ENCODE measurements at regions not wholly inside any gene's neighbourhood (a gene's known extent, or its start where the extent isn't known, plus 50 kb on each side); places are given as distances from the start of the nearest gene placed in this dataset.

DNA sequence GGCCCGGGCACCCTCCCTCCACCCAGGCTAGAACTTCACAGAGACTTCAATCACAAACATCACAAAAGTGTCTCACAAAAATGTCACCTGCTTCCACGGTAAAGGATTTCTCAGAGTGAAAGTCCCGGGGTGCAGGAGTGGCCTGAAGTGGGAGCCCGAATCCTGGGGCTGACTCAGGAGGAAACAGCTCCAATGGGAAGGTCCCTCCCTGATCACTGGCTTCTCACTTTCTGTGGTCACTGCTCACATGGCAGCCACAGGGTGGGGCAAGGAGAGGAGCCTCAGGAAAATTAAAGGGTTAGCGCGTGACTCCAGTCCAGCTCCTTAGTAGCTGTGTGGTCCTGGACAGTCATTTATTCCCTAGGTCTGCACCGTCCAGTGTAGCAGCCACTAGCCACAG lies 564.5 kb upstream of the B3GAT1 start:
- Histone ChIP-seq H4K20me1 (ENCODE audit: insufficient read depth, low read length, poor library complexity, severe bottlenecking) (no peaks in the 10 kb centered on the region), H3K79me2 (ENCODE audit: insufficient read depth, low read length) (no peaks in the 10 kb centered on the region), H2AFZ (ENCODE audit: low read length) (no peak overlapping the region), H3K4me2 (ENCODE audit: low read depth, low read length, poor library complexity, severe bottlenecking) (no peak overlapping the region), H3K9ac (ENCODE audit: low read depth, low read length, poor library complexity, severe bottlenecking) (no peak overlapping the region), H3K9me2 (replicated peaks; ENCODE audit: low read depth, low read length) (no peaks in the 10 kb centered on the region), H3K27me3 (ENCODE audit: insufficient read depth, low read length, poor library complexity, severe bottlenecking) (no peaks in the 10 kb centered on the region), H3K9me3 (ENCODE audit: insufficient read depth, low read depth, low read length) (peaks cover 24% of the 10 kb centered on the region; the same call in 1 of the 2 replicates), H3F3A (ENCODE audit: low read depth) (no peaks in the 10 kb centered on the region), H3K4me3 (ENCODE audit: low read length, poor library complexity, severe bottlenecking) (no peak overlapping the region), H3K4me1 (ENCODE audit: insufficient read depth, low read length, poor library complexity, severe bottlenecking) (no peaks in the 10 kb centered on the region), H3K36me3 (ENCODE audit: insufficient read depth, low read length) (no peaks in the 10 kb centered on the region)
- no peak for TF ChIP-seq EZH2phosphoT487 (IDR thresholded peaks at IDR 0.05; ENCODE audit: borderline replicate concordance)
- TF ChIP-seq, protein P1, sequence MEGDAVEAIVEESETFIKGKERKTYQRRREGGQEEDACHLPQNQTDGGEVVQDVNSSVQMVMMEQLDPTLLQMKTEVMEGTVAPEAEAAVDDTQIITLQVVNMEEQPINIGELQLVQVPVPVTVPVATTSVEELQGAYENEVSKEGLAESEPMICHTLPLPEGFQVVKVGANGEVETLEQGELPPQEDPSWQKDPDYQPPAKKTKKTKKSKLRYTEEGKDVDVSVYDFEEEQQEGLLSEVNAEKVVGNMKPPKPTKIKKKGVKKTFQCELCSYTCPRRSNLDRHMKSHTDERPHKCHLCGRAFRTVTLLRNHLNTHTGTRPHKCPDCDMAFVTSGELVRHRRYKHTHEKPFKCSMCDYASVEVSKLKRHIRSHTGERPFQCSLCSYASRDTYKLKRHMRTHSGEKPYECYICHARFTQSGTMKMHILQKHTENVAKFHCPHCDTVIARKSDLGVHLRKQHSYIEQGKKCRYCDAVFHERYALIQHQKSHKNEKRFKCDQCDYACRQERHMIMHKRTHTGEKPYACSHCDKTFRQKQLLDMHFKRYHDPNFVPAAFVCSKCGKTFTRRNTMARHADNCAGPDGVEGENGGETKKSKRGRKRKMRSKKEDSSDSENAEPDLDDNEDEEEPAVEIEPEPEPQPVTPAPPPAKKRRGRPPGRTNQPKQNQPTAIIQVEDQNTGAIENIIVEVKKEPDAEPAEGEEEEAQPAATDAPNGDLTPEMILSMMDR (conservative IDR thresholded peaks at IDR 0.05; ENCODE audit: low read length): no peak

DNA sequence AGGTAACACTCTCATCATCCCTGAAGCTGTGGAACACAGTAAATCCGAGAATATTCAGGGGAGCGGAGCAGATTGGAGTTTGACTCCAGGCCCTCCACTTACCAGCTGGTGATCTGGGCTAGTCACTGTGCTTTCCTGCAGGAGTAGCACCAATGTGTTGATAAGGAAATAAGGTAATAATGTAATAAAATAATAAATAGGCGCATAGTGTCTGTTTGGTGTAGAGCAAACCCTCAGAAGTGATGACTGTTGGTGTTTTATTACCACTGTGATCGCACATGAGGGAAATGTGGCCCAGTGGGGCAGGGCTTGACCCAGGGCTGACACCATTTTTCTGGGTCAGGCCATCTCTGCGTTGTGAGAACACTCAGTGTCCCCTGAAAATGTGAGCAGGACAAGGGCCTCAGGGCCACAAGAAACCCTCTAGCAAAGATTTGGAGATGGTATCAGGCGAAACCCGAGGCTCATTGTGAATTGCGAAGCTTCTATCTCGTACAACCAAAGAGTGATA lies 563.9 kb upstream of the B3GAT1 start:
- TF ChIP-seq EZH2phosphoT487 (IDR thresholded peaks at IDR 0.05; ENCODE audit: borderline replicate concordance): no peak
- TF ChIP-seq, protein P1 (conservative IDR thresholded peaks at IDR 0.05; ENCODE audit: low read length): no peak
- H2AFZ ChIP-seq (ENCODE audit: low read length): no peak overlapping the region
- H3K27me3 ChIP-seq (ENCODE audit: insufficient read depth, low read length, poor library complexity, severe bottlenecking): no peaks in the 10 kb centered on the region
- no peaks in the 10 kb centered on the region for H3F3A ChIP-seq (ENCODE audit: low read depth)
- H3K9me3 ChIP-seq (ENCODE audit: insufficient read depth, low read depth, low read length): peaks cover 26% of the 10 kb centered on the region; the same call in 1 of the 2 replicates
- H3K9me2 ChIP-seq (replicated peaks; ENCODE audit: low read depth, low read length): no peaks in the 10 kb centered on the region
- no peaks in the 10 kb centered on the region for H3K4me1 ChIP-seq (ENCODE audit: insufficient read depth, low read length, poor library complexity, severe bottlenecking)
- no peaks in the 10 kb centered on the region for H3K36me3 ChIP-seq (ENCODE audit: insufficient read depth, low read length)
- no peaks in the 10 kb centered on the region for H4K20me1 ChIP-seq (ENCODE audit: insufficient read depth, low read length, poor library complexity, severe bottlenecking)
- H3K9ac ChIP-seq (ENCODE audit: low read depth, low read length, poor library complexity, severe bottlenecking): no peak overlapping the region
- H3K79me2 ChIP-seq (ENCODE audit: insufficient read depth, low read length): no peaks in the 10 kb centered on the region
- H3K4me3 ChIP-seq (ENCODE audit: low read length, poor library complexity, severe bottlenecking): no peak overlapping the region
- no peak overlapping the region for H3K4me2 ChIP-seq (ENCODE audit: low read depth, low read length, poor library complexity, severe bottlenecking)

DNA sequence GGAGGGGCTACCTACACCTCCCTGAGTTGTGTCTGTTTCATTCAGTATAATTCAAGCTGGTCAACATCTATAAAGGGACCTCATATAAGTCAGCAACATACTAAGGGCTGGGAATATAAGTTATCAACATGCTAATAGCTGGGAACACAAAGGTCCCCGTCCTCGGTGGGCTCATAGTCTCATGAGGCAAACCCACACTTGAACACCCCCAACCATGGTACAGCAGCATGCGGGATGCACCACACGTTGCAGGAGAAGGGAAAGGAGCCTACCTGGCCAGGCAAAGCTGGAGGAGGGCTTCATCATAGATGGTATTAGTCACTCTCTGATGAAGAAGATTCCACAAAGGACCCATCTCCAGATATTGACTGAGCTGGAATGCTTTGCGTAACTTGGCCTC lies 561.8 kb upstream of the B3GAT1 start:
- Histone ChIP-seq H3K9me2 (replicated peaks; ENCODE audit: low read depth, low read length) (no peaks in the 10 kb centered on the region), H3K79me2 (ENCODE audit: insufficient read depth, low read length) (no peaks in the 10 kb centered on the region), H3K9ac (ENCODE audit: low read depth, low read length, poor library complexity, severe bottlenecking) (no peak overlapping the region), H4K20me1 (ENCODE audit: insufficient read depth, low read length, poor library complexity, severe bottlenecking) (no peaks in the 10 kb centered on the region), H3K27me3 (ENCODE audit: insufficient read depth, low read length, poor library complexity, severe bottlenecking) (no peaks in the 10 kb centered on the region), H3K4me3 (ENCODE audit: low read length, poor library complexity, severe bottlenecking) (no peak overlapping the region), H3F3A (ENCODE audit: low read depth) (no peaks in the 10 kb centered on the region), H3K9me3 (ENCODE audit: insufficient read depth, low read depth, low read length) (peaks cover 29% of the 10 kb centered on the region; the same call in 1 of the 2 replicates), H3K4me2 (ENCODE audit: low read depth, low read length, poor library complexity, severe bottlenecking) (no peak overlapping the region), H2AFZ (ENCODE audit: low read length) (no peak overlapping the region), H3K36me3 (ENCODE audit: insufficient read depth, low read length) (no peaks in the 10 kb centered on the region), H3K4me1 (ENCODE audit: insufficient read depth, low read length, poor library complexity, severe bottlenecking) (no peaks in the 10 kb centered on the region)
- TF ChIP-seq, protein P1 (conservative IDR thresholded peaks at IDR 0.05; ENCODE audit: low read length): no peak
- TF ChIP-seq EZH2phosphoT487 (IDR thresholded peaks at IDR 0.05; ENCODE audit: borderline replicate concordance): no peak

Measured in Loucy (cell line).